HG02938 (cell line): ENCODE measurements at regions not wholly inside any gene's neighbourhood (a gene's known extent, or its start where the extent isn't known, plus 50 kb on each side); places are given as distances from the start of the nearest gene placed in this dataset.

Experiments
- ATAC-seq: cut with Tn5 transposase; IDR thresholded peaks from one replicate; pipeline ENCODE4 v1.9.1; 2021; ENCODE audit warnings: mild to moderate bottlenecking, moderate library complexity; ENCODE audit not compliant: unreplicated experiment

DNA sequence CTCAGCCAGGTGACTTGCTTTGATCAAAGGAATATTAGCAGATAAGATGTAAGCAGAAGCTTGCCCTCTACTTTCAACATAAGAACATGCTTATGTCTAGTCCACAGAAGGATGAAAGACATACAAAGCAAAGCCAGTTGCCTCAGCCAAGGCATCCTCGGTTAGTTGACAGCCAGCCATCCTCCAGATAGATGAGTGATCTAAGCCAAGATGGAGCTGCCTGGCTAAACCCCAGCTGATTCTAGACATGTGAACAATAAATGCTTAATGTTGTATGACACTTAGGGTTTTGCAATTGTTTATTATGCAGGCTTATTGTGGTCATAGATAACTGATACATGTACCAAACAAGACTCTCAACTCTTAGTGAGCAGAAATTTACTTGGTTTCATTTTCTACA is 157.6 kb upstream of the TMTC2 start:
- ATAC-seq = peak; percentile 45

DNA sequence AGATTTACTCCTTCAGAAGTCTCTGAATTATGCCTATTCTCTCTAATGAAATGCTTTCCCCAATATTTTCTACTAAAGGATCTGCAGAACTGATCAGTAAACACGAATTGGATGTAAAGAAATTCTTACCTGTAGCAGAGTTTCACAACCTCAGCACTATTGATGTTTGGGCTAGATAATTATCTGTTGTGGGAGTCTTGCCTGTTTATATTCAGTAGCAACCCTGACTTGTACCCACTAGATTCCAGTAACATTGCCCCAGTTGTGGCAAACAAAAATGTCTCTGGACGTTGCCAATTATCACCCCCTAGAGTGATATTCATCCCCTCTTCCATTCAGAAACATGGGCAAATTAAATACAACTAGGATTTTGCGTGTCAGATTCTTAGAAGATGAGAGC is 156.8 kb upstream of the TMTC2 start:
- no peak for ATAC-seq

DNA sequence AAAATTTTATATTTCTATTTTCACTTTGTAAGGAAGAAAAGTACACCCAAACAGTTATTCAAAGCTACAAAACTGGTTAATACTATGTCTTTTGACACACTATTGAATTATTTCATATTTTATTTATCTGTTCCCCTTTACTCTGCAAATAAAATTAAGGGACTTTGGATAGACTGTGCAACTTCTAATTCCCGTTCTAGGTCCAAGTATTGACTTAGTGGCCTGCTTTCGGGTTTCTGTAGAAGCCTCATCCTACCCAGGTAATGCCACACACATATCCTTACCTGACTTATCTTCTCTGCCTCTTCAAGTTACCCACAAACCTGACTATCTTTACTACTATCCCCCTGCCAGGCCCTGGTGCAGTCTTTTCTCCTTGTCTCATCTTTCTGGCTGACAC is 156.3 kb upstream of the TMTC2 start:
- ATAC-seq = no peak

DNA sequence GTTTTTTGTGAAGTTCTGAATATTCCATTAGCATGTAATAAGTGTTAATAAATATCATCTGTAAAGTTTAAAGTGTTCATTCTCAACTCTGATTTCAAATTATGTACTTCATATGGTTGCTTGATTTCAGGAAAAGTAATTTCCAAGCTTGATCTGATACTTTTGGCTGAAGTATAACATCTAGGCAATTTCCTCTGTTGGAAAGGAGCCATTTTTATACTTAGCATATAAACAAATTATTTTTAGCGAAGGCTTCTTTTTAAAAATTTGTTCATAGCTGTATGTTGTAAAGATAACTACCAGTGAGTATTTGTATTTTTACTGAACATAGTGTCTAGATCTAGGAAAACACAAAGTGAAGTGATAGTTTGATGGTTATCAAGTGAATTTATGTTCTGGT is 153.4 kb upstream of the TMTC2 start:
- no peak for ATAC-seq

DNA sequence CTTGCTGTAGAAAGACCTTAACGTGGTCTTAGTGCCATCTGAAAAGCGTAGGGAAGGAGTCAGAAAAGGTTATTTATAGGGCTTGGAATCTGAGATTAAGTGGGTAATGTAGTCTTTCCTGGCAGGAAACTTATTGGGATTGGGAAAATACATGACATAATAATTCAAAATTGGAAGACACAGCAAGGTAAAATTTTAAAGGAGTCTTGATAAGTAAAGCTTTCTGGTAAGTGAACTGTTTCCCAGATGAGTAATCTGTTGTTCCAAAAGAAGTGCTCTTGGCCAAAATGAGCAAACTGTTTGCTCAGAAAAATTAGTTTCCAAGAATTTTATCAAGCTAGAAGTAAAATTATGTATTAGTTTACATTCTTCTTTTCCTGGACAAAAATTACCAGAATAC is 149.3 kb upstream of the TMTC2 start:
- no peak for ATAC-seq

DNA sequence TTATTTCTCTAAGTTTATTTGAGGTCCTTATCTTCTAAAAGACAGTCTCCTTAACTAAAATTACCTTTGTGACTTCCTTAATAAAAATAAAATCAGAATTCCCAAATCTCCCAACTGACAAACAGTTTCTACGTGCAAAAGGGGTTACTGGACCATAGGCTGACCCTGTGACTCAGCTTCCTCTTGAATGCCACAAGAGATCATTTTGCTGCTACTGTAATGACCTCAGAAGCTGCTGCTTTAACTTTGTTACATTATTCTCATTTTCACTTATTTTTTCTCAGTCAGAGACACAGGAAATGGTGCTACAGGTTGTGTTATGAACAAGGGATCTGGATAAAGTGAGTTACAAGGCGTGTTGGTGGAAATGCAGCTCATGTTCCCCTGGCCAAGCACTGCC is 132.2 kb upstream of the TMTC2 start:
- peak; percentile 92 for ATAC-seq

DNA sequence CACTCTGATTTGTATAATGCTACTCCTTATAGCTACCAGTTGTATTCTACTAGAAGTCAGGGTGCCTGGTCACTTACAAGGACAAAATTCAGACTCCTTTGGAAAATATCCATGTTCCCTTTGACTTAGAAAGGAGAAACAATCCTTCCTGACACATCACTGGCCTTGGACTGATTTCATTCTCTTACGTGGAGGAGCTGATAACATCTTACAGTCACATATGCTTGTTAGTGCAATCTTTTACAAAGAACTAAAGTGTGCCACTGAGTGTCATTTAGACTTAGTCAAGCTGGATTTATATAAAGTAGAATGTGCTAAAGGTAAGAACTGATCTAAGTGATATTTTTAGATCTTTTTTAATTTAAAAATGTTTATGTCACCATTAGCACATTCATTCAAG is 131.0 kb upstream of the TMTC2 start:
- ATAC-seq = no peak

DNA sequence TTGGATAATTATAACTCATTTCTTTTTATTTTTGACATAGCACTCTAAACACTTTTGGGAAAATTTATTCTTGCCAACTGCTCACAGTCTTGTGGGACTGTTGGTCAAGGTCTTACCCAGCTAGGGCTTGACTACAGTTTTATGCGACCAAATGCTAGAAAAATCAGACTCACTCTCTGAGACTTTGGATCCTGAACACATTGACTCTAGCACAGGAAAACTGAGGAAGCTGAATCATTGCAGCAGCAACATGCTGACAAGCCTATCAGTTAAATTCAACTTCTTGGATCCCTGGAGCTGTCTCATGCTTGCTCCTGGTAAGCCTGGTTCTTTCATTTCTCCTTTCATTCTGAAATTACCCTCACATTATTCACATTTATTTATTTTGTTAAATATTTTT is 120.7 kb upstream of the TMTC2 start:
- no peak for ATAC-seq

DNA sequence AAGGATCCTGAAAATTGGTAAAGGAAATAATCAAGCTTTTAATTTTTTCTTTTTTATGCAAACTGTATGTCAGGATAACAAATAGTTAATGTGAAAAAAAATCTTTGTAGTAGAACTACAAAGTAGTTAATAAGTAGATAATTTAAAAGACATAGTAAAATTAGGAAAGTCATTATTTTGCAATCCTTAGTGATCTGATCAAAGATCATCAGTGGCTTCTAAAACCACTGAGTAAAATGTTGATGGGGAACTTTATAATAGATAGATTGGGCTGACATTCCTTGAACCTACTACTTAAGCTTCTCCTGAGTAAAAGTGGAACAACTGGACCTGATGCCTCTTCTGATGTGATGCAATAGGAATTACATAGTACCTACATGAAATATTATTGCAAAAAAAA is 119.0 kb upstream of the TMTC2 start:
- no peak for ATAC-seq

DNA sequence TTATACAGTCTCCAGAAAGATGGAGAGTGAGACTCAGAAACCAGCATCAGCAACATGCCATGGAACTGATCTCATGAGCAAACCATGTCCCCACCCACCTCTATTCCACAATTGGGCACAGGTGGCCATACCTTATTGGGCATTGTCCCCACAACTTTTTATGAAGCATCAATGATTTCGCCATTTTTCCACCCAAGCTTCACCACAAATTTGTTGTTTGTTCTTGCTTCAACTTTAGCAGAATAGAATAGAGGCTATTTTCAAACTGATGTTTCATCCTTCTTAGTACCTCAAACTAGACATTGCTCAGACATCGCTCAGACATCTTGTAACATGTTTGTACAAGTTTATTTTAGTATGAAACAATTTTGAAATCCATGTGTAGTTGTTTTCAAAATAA is 112.5 kb upstream of the TMTC2 start:
- ATAC-seq = no peak

DNA sequence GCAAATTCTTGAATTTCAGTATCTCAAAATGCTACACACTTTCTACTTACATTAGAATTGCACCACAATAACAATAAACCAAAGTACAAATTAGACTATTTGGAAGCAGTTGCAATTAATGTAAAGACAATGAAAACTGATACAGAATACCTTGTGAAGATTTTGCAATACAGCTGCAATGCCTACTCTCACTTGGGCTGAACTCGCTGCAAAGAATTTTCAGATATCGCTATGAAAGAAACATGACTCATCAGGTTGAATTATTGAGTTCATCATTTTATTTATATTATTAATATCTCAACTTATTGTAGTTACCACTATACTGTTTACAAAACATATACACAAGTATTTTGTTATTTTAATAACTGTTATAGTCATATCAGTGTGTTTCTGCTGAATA is 108.0 kb upstream of the TMTC2 start:
- no peak for ATAC-seq

DNA sequence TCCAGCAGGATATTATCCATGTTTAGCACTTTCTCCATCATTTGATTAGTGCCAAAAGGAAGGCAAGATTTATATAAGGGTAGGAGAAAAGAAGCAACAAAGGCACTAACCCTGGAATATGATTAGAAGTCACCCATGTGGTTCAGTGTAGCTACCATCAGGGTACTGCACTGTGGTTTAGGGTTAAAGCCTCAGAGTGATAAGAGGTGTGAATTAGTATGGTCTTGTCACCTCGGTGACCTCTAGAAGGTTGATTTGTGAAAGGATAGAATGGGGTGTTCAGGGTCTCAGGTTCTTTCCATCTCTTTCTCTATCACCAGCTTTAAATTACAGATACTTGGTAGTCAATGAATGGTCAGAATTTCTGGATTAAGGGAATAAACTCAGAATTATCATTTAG is 103.0 kb upstream of the TMTC2 start:
- ATAC-seq = no peak

DNA sequence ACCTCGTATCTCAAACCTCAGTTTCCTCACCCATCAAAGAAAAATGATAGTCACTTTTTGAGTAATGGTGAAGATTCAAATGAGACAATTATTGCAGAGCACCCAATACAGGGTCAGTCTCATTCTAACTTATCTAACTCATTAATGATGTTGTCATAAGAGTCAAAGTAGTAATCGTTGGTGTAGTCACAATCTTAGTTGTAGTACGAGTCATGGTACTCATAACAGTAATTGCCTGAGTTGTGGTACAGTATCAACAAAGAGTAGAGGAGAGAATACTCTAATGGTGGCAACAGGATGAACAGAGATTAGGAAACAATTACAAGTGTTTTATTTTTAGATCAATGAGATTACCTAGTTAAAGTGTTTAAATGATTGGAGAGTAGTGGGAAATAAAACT is 93.6 kb upstream of the TMTC2 start:
- ATAC-seq = peak; percentile 84

DNA sequence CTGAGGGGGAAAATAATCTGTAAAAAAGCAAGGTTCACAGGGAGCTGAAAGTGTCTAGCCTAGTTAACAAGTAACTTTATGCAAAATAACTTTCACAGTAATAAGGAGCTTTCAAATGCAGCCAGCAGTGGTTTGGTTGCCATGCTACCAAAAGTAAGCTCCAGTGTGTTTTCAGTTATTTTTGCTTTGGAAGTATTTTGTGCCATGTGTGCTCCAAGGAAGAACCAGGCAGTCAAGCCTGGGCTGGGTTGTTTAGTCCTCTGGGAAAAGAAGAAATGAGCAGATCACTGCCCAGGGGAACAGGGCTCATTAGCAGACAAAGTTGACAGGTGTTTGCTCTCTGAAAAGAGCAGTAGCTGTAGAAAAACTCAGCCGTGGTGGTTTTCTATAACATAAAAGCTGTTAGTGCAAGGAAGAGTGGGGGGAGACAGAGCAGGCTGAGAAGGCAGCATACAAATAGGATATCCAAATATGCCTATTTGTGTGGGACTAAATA is 92.8 kb upstream of the TMTC2 start:
- peak; percentile 83 for ATAC-seq

DNA sequence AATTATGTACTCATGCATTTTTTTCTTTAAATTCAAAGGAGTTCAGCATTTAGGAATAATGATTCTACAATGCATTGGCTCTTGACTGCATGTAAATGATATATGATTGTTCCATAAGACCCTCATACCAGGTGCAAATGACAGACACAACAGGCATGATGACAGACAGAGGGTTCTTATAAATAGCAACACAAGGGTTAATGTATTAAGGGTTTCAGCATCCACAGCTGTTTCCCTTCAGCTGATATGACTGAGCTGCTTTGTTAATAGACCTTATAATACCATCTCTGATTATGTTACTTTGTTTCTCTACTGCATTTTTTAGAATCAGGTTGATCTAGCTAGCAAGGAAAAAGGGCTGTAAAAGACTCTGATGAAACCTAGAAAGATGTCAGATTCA is 90.8 kb upstream of the TMTC2 start:
- ATAC-seq = no peak

DNA sequence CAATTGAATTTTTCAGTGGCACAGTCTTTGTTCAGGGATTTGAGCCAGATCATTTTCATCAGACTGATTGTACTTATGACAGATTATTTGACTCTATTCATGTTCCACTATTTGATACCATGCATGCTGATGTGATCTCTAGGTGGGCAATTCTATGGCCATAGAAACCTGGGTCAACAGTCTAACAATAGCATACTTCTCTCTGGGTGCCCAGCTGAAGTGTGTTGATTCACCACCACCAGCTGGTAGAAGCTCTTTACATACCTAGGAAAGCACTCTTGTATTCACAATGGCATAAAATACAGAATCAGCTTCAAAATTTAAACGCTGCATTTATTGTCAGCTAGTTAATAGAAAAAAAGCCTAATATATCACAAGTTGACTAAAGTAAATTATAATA is 90.2 kb upstream of the TMTC2 start:
- ATAC-seq = no peak

DNA sequence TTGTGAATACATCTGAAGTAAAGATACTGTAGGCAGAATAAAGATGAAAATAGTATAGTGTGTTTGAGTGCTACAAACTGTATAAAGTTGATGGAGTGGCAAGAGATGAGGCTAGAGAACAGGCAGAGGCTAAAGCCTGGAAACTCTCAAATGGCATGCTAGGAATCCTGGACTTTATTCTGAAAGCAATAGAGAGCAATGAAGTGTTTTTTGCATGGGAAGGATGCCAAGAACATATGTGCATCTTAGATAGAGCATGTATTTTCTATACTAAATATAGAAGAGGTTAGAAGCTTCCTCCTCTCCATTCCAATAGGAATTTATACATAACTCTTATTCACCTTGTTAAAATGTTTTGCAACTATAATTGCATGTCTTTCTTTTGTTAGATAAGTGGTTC is 86.3 kb upstream of the TMTC2 start:
- ATAC-seq = no peak

DNA sequence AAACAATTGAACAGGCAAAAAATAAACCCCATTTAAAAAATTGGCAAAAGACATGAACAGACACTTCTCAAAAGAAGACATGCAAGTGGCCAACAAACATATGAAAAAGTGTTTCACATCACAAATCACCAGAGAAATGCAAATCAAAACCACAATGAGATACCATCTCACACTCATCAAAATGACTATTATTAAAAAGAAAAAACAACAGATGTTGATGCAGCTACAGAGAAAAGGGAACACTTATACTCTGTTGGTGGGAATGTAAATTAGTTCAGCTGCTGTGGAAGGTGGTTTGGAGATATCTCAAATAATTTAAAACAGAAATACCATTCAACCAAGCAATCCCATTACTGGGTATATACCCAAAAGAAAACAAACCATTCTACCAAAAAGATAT is 83.1 kb upstream of the TMTC2 start:
- ATAC-seq = peak; percentile 61

DNA sequence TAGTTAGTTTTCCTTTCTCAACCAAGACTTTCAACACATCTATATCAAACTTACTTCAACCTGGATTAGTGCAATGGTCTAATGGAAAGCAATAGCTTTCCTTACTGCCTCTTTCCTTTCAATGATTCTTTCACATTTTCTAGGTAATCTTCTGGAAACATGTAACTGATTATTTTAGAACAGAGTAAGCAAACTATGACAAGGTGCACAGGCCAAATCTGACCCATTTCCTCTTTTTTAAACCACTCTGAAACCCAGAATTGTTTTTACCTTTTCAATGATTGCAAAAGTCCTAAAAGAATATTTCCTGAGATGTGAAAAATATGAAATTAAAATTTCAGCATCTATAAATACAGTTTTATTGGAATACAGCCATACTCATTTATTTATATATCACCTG is 81.6 kb upstream of the TMTC2 start:
- ATAC-seq = peak; percentile 64

DNA sequence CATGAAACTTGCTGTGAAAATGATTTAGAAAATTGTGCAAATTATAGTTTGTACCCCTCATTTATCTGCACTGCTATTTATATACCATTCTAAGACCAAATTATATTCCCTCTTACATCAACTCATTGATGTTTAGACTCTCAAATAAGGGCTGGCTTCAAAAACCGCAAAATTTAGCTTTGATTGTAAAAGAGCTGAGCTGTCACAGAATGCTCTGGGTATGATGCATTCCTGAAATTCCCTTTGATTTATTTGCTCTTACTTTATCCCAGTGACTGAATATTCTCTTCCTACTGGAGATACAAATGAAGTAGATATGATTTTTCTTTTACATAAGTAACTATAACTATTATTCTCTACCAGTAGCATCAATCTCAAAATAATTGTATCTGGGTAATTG is 78.0 kb upstream of the TMTC2 start:
- no peak for ATAC-seq

DNA sequence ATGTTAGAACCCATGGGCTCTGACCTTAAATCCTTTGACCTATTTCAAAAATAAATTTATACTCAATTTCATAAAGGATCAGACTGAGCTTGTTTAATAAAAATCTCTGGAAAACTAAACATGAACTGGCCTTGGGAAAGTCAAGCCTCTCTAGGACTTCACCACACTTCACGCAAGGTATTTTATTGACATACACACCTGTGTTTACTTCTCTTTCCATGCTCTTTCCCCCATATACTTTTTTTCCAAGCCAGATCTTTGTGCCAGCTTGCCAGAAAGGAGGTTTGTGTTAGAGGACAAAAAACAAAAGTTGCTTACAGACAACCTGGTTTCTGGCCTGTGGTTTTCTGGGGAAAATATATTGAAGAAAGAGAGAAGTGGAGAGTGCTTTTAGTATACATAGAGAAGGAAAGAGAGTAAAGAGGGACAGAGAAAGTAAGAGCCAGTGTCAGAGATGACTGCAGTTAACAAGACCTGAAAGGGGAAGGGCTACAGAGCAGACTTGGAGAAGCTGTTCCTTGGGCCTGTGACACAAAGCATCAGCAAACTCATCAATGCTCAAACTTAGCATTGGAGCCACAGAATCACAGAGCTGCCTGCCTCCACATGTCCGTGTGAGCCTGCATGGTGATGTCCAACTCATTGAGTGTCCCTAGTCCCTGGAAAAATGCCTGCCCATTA is 77.3 kb upstream of the TMTC2 start:
- no peak for ATAC-seq

DNA sequence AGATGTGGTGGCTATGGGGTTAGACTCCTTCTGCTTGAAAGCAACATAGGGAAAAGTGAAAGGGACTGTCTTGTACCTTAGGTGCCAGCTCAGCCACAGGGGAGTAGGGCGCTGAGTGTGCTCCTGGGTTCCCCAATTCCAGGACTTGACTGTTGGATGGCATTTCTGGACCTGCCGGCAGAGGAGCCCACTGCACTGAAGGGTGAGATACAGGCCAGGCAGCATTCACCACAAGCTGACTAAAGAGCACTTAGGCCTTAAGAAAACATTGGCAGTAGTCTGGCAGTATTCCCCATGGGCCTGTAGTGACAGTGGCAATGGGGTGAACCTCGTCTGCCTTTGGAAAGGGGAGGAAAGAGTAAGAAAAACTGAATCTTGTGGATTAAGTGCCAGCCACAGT is 67.1 kb upstream of the TMTC2 start:
- ATAC-seq = no peak

DNA sequence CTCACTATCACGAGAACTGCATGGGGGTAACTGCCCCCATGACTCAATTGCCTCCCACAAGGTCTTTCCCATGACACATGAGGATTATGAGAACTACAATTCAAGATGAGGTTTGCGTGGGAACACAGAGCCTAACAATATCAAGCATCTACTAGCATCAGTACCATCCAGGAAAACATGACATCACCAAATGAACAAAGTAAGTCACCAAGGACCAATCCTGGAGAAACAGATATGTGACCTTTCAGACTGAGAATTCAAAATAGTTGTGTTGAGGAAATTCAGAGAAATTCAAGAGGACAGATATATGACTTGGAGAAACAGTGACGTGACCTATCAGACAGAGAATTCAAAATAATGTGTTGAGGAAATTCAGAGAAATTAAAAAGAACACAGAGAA is 65.8 kb upstream of the TMTC2 start:
- ATAC-seq = no peak
